OCI-LY3 (cell line): ENCODE measurements at regions not wholly inside any gene's neighbourhood (a gene's known extent, or its start where the extent isn't known, plus 50 kb on each side); places are given as distances from the start of the nearest gene placed in this dataset.

Experiments used
- CTCF ChIP-seq: fragments of 200-600, 300-600 bp; sonication (generic); IDR thresholded peaks from 2 replicates; pipeline ENCODE4 v1.5.1; 2014; ENCODE audit warnings: antibody characterized with exemption, low read length, low read depth
- EZH2phosphoT487 ChIP-seq: fragments of 200-600 bp; shearing (Covaris generic); IDR thresholded peaks from 2 replicates; pipeline ENCODE4 v1.6.1; 2018; ENCODE audit warnings: antibody characterized with exemption, mixed run types, low read depth

- TF ChIP-seq CTCF: no peak
- TF ChIP-seq EZH2phosphoT487: no peak
Measured at GRCh38 chr4:29073571-29073970, 1646.6 kb upstream of the PCDH7 start.
